Stimulated activated CD4-positive, alpha-beta T cell treated with anti-CD3 and anti-CD28 coated beads, Interleukin-4, amount 100 ng/mL, for 24 hours (primary cell): ENCODE measurements at regions not wholly inside any gene's neighbourhood (a gene's known extent, or its start where the extent isn't known, plus 50 kb on each side); places are given as distances from the start of the nearest gene placed in this dataset.
"Not testable (repeated sequence)": the region's sequence is repeated elsewhere in the genome, so short reads cannot be mapped to it uniquely, and the experiment has no call there.

Experiments used
- DNase-seq: peaks from one replicate; pipeline ENCODE4 v3.0.0-alpha.2; 2020

DNA sequence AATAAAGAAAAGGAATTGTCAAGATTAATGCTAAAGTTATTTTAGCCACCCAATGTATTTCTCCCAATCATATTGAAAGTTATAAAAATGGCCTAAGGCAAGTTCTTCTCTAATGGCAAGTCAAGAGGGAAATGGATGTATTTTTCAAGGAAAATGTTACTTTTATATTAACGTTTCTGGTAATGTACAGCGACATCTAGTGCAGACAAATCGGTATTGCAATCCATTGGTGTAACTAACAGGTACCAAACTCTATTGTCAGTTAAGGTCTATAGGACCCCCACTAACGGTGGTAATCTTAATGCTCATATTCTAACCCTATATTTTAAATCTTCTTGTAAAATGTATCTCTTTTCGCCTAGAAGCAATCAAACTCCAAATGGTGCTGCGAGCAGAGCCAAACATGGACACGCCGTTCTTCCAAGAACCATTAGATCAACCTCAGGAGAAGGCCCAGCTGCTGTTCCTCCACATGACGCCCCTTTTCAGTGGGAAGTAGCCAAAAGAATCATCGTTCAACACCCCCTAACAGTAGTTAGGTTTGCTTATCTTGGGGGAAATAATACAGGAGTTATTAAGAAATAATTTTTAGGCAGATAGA is 98.5 kb upstream of the PABPC3 start:
- DNase-seq = peak; percentile 31

DNA sequence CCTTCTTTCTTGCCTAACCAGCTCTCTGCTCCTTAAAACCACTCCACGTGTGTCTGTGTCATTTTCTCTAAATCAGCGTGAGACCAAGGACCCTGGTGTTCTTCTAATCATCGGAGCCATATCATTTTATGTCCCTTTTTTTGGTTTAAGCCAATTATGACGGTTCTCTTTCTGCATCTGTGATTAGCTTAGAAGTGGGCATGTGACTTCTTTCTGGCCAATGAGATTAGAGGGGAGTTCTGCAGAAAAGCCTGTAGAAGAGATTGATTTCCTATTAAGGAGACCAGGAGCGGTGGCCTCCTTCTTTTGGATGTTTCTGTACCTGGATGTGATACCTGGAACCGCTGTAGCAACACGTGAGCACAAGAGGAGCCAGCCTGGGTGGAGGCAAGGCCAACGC is 97.5 kb upstream of the PABPC3 start:
- no peak for DNase-seq

DNA sequence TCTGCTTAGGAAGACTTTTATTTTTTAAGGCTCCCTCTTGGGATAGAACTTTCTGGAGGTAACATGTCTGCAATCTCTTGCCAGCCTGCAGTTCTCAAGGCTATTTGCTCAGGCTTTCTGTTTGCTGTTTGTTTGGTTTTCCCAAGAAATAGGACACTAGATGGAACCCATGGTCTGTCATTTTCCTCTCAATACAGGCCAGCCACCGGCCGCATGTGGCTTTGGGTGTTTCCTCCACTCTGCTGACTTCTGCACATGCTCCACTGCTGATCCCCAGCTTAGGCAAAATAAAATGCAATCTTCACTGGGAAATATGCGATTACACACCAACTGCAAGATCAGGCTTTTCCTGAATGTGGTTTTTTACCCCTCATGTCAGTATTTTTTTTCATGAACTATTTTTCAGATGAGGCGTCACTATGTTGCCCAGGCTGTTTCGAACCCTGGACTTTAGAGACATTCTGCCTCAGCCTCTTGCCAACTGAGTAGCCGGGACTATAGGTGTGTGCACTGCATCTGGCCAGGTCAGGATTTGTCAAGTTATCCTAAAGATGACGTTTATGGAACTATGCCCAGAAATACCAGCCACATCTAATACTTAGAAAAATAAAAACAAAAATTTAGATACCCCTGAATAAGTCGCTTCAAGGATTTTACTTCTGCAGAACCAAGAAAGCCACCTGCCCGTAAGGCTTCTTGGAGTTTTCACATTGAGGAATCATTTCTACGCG is 94.3 kb upstream of the PABPC3 start:
- no peak for DNase-seq

DNA sequence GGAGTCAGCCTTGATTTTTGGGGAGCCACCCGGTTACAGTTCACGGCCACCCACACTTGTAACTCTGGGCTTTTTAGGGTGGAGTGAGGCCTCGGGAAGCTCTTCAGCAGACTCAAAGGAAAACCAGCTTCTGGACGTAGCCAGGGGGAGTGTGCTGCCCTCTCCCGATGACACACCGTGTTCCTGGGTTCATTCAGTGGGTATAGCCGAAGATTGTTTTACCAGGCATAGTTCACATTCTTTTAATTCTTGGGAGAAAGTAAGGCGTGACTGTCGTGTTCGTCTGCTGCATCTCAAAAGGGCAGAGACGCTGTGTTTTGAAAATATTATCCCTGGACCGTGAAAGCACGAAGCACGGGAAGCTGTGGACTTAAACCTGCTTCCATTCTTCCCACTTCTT is 93.6 kb upstream of the PABPC3 start:
- DNase-seq = not testable (repeated sequence)

DNA sequence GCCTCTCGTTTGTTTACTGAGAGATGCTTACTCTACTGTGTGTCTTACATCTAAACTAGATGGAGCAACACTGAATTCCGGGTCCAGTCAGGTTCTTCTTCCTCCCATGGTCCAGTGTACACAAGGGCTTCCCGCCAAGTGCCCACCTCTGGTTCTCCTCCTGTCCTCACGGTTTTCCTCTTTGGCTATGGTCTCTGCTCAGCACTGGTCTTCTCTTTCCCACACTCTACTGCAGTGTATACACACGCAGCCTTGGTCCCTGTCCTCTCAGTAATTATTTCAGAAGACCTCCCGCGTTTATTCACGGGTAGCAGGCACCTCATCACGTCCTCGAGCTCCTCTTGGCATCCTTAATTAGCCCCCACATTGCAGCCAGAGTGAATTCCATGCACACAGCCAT is 91.4 kb upstream of the PABPC3 start:
- DNase-seq = not testable (repeated sequence)

DNA sequence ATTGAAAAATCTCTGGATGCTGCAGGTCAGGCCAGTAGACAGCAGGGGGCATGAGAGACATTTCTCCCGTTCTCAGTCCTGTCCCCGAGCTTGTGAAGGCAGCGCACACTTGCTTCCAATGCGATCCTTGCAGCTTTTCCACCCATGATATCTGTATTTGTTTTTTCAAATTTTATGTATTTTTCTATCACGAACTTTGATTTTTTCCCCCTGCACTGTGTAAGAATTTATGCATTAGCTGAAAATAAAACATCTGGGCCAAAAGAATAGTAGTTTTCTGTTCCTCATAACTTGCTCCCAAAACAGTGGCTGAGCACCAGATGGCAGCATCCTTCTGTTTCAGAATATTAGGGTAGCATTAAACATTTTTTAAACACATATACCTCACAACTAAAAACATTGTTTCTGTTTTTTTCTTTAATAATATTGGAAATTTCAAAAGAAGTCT is 90.9 kb upstream of the PABPC3 start:
- not testable (repeated sequence) for DNase-seq

DNA sequence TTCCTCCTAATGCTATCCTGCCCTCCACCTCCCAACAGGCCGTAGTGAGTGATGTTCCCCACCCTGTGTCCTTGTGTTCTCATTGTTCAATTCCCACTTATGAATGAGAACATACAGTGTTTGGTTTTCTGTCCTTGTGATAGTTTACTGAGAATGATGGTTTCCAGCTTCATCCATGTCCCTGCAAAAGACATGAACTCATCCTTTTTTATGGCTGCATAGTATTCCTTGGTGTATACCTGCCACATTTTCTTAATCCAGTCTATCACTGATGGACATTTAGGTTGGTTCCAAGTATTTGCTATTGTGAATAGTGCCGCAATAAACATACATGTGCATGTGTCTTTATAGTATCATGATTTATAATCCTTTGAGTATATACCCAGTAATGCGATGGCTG is 88.5 kb upstream of the PABPC3 start:
- DNase-seq = not testable (repeated sequence)

DNA sequence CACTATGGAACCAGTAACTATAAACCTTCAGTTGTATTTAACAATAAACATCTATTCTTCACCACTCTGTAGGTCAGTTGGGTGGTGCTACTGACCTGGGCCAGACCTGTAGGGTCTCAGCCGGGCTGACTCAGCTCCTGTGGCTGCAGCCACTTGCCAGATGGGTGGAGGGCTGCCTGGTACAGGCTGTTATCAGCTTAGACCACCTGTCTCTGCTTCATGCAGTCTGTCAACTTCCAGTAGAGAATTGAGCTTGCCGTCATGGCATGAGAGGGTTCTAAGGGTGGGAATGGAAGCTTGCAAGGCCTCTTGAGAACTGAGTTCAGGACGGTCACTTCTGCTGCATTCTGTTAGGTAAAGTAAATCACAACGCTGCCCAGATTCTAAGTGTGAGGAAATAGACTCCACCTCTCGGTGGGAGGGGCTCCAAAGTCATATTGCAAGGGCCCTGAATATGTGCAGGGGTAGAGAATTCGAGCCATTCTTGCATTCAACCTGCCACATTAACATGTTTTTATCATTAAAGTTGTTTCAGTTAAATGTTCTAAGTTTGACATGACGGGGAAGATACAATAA is 81.5 kb upstream of the PABPC3 start:
- DNase-seq = not testable (repeated sequence)

DNA sequence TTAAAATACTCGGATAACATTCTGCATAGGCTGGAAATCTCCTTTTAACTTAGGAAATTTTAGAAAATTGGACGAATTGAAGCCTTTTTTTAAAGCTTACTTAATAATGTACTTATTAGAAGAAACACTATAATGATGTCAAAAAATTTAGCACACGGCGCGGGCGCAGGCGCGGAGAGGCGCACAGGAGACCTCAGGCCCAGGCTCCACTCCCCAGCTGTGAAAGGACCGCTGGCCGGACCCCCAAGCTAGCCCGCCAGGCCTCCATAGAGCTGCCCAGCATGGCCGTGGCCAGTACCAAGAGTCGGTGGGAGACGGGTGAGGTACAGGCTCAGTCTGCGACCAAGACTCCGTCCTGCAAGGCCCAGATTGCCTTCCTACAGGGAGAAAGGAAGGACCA is 78.8 kb upstream of the PABPC3 start:
- DNase-seq = not testable (repeated sequence)

DNA sequence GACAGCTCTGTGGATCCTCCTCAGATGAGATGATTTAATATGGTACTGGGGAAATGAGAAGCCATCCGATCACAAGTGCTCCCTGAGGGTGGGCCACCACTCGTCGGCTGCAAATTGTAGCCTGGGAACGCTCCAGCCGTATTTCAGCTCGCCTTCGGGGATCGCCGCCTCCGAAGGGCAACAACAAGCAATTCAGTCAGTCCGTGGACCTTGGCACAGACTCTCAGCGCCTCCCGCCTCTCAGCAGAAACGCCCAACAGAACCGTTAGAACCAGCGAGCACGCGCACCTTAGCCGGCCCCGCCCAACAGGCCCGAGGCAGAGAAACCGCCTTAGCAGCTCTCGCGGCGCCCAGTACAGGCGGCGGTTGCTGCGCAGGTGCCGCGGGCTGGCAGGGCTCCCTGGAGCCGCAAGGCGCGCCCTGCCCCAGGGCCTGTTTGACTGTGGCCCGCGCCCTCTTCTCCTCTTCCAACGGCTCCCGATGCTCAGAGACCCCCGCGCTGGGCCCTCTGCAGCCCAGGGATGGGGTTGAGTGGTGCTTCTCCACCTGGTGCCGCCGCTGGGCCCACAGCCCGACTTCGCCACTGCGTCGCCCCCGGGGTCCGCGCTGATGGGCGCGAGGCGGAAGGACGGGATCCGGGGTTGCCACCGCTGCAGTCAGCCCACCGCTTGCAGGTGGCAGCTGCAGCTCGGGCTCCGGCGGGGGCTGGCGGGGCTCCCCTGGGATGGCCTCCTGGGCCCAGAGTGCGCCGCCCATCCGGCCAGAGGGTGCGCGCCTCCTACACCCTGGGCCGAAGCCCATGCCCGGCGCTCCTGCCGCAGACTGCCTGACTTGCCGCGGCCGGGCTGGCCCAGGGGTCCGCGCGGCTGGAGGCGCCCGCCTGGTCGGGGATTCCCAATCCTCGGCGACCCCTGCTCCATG is 77.9 kb upstream of the PABPC3 start:
- DNase-seq = peak; percentile 38

DNA sequence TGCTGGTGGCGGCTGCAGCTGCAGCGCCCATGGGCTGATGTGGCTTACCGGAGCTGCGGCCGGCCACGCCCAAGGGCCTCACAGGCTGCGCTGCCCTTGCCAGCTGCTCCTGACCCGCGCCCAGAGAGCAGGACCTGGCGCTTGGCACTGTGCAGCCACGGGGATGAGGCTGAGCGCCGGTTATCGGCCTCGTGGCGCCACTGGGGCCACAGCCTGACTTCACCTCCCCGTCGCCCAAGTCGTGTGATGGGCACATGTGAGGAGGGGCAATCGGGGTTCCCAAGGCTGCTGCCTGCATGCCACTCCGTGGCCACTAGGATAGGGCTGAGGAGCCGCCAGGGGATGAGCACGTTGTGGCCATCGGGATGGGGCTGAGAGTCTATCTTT is 77.2 kb upstream of the PABPC3 start:
- no peak for DNase-seq

DNA sequence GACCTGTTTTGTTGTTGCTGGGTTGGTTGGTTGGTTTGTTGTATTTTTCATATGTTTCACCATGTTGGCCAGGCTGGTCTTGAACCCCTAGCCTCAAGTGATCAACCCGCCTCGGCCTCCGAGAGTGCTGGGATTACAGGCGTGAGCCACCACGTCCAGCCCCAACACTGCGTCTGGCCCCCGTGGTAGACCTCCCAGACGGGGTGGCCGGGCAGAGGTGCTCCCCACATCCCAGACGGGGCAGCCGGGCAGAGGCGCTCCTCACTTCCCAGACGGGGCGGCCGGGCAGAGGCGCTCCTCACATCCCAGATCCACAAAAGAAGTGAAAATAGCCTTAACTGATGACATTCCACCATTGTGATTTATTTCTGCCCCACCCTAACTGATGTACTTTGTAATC is 76.2 kb upstream of the PABPC3 start:
- DNase-seq = not testable (repeated sequence)

DNA sequence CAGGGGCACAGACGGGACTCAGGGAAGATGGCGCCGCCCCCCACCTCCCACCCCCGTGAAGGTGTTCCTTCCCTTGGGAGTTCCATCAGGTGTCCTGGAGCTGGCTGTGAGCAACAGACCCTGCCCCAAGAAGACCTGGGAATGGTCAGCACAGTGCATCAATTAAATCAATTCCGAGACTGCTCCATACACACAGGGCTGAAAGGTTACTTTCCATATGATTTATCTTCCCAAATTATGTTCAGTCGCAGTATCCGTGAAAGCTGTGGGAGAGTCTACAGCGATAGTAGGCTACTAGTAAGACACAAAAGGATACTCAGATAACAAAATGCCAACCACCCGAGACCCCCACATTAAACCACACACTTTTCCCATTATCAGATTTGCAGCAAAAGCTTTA is 71.8 kb upstream of the PABPC3 start:
- DNase-seq = no peak

DNA sequence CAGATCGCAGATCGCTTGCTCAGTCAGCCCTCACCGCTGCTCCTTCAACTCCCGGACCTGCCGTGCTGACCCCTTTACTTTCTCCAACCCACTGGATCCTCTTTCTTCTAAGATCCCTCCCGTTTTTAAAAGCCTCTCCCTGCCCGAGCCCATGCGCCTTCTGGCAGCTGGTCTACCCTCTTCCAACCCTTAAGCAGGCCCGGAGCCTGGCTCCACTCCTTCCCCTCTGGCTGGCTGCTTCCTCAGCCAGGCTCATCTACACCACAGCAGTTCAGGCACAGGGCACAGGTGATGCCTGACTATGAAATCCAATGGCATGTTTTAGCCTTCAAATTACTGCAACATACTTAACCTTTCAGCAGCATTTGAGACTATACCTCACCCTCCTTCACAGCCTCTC is 63.8 kb upstream of the PABPC3 start:
- DNase-seq = no peak

DNA sequence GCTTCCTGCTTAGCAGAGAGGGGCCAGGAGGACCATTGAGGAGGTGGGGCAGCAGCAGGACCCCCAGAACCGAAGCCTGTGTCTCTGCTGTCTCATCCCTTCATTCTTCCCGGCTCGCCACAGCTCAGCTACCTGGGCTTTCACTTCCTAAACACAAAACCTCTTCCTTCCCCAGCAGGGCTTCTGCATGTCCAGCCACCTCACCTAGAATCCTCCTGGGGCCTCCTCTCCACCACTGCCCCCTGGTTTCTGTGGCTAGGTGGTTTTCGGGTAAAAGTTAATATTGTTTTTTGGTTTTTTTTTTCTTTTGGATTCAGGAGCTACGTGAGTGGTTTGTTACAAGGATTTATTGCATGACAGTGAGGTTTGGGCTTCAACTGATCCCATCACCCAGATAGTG is 61.8 kb upstream of the PABPC3 start:
- DNase-seq = no peak

DNA sequence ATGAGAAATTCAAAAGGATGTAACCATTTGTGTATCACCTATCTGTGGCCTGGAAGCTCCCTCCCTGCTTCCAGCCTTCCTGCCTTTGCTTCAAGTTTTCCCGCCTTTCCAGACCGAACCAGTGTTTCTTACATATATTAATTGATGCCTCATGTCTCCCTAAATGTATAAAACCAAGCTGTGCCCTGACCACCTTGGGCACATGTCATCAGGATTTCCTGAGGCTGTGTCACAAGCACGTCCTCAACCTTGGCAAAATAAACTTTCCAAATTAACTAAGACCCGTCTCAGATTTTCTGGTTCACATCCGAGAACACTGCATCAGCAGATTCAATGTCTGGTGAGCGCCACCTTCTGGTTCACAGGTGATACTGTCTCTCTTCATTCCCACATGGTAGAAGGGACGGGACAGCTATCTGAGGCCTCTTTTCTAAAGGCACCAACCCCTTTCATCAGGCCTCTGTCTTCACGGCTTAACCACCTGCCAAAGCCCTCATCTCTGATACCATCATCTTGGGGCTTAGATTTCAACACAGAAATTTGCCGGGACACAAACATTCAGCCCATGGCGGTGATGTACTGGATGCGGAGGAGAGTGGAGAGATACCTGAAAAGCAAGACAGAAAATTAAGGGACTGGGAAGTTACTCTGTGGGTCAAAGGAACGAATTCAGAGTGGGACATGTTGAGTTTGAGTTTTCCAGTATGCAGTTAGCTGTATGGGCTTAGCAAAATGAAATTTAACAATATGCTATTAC is 58.7 kb upstream of the PABPC3 start:
- DNase-seq = peak; percentile 50

DNA sequence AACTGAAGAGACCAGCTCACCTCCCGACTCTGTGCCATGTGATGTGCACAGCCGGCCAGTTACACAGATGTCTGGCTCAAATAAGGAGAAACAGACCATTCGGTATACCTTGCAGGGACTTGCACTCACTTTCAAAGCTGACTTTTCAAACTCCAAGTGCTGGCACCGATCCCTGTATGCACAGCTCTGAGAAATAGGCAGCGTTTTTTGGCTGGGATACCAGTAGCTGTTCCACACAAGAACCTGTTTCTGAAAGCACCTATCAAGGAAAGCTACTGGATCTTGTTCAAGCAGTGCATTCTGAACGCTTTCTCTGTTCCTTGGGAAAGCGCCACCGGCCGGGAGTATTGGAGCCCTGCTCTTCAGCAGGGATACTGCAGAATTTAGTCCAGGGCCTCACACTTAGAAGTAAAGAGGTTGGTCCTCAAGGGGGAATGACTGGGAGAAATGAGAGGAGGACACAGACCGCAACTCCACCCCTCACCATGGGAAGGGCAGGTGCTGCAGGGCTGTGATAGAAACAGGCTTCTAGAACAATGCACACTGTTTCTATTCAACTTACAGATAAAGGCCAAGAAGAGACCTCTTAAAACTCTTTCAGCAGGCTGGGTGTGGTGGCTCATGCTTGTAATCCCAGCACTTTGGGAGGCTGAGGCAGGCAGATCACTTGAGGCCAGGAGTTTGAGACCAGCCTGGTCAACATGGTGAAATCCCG is 53.6 kb upstream of the PABPC3 start:
- DNase-seq = no peak

DNA sequence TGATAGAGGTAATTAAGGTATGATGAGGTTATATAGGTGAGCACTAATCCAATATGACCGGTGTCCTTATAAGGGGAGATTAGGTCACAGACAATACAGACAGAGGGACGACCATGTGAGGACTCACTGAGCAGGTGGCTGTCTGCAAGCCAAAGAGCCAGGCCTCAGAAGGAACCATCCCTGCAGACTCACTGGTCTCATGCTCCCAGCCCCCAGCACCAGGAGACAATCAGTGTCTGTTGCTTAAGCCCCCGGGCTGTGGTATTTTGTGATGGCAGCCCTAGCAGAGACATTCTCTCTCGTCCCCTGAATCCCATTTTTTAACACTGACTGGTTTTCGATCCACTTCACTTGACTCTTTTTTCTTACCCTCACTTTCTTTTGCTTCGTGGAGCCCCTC is 51.9 kb upstream of the PABPC3 start:
- DNase-seq = no peak
